ENCODE measurements at regions not wholly inside any gene's neighbourhood (a gene's known extent, or its start where the extent isn't known, plus 50 kb on each side); places are given as distances from the start of the nearest gene placed in this dataset.

DNA sequence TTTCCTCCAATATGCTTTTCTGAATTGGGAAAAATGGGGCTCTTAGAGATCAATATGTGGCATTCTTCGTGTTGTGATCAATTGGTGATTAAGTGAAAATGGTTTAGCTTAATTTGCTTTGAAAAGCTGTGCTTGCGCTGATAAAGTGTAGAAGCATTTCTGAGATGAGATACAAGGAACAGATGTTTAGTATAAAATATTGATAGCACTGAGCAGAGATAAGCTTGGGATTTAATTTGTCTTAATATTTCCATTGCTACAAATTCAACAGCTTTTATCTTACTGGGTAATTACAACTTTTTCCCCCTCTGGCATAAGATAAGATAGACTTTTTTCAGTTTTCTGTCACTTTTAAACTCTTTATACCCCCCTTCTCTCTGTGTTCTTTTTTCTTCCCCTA is 2204.9 kb upstream of the WWC1 start:
- H3K9ac ChIP-seq (ENCODE audit: low read length), result no peak overlapping the region
- H4K8ac ChIP-seq (ENCODE audit: low read depth, low read length), result no peak overlapping the region
- no peak overlapping the region for H2AK5ac ChIP-seq (ENCODE audit: low read length)
- H3K14ac ChIP-seq (ENCODE audit: low read length), result no peak overlapping the region
- no peak overlapping the region for H4K91ac ChIP-seq (ENCODE audit: low read depth, low read length)
- H3K36me3 ChIP-seq (ENCODE audit: control insufficient read depth in 1 of 2, insufficient read depth in 2 of 2, low read length in 2 of 2), result no peaks in the 10 kb centered on the region
- H3K27me3 ChIP-seq (ENCODE audit: insufficient read depth, low read length), result no peaks in the 10 kb centered on the region
- H3K79me2 ChIP-seq (ENCODE audit: control insufficient read depth, insufficient read depth, low read length, poor library complexity), result no peaks in the 10 kb centered on the region
- no peak overlapping the region for H2BK5ac ChIP-seq (ENCODE audit: low read depth, low read length, poor library complexity)
- H4K12ac ChIP-seq (ENCODE audit: low read depth, low read length), result no peak overlapping the region
- WGBS (ENCODE audit: extremely low coverage, insufficient coverage, insufficient read length), result no CpG with 5 or more reads among the region's 2 CpGs
- no peak overlapping the region for H3K4ac ChIP-seq (ENCODE audit: low read depth, low read length)
- no peaks in the 10 kb centered on the region for H3K9me3 ChIP-seq (ENCODE audit: insufficient read depth, low read depth, low read length)
- no peak overlapping the region for H2BK12ac ChIP-seq (ENCODE audit: low read length)
- H3K23ac ChIP-seq (ENCODE audit: low read length), result no peak overlapping the region
- no peak overlapping the region for H3K27ac ChIP-seq (ENCODE audit: low read depth, low read length)
- no peak overlapping the region for H3K4me2 ChIP-seq (ENCODE audit: low read length)
- no peaks in the 10 kb centered on the region for H3K79me1 ChIP-seq (ENCODE audit: low read length)
- H3K4me3 ChIP-seq (ENCODE audit: low read depth, low read length), result no peak overlapping the region
- no peaks in the 10 kb centered on the region for H3K4me1 ChIP-seq (ENCODE audit: control insufficient read depth in 1 of 2, insufficient read depth in 2 of 2, low read length in 2 of 2)
- H2AFZ ChIP-seq (ENCODE audit: insufficient read depth, low read length, poor library complexity), result no peak overlapping the region
- no peak overlapping the region for H2BK120ac ChIP-seq (ENCODE audit: insufficient read depth, low read length, poor library complexity)
- H3K18ac ChIP-seq (ENCODE audit: low read length), result no peak overlapping the region
- DNase-seq, result no peak

DNA sequence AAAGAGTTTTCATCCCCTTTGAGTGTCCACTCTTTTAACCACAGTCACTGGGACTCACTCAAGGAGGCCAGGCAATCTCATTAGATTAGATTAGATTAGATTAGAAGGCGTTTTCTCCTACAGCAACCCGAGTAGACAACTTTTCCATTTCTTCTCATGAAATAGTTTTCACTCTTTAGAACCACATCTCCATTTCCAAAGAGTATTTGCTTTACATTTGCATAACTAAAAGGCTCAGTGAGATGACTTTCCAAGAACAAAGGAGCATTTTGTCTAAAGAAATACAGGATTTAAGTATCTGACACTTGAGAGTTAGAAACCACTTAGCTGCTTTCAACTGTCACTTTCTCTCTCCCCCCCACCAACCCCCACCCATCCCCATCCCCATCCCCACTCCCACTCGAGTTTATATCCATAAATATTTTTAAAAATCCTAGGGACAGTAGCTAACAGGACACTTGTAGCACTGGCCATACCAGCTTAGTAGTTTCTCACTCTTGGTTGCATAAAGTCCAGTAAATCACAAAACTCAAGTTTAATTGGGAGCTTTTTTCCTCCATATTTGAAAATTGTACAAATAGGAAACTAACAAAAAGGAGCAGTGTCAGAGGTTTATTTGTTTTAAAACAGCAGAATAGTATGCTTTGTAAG is 2202.9 kb upstream of the WWC1 start:
- H3K14ac ChIP-seq (ENCODE audit: low read length), result no peak overlapping the region
- H3K27me3 ChIP-seq (ENCODE audit: insufficient read depth, low read length), result no peaks in the 10 kb centered on the region
- H4K12ac ChIP-seq (ENCODE audit: low read depth, low read length), result no peak overlapping the region
- H3K4ac ChIP-seq (ENCODE audit: low read depth, low read length), result no peak overlapping the region
- no peak overlapping the region for H3K9ac ChIP-seq (ENCODE audit: low read length)
- peak in 1 of 2 donors; percentile 6 for DNase-seq
- H3K23ac ChIP-seq (ENCODE audit: low read length), result no peak overlapping the region
- H2BK120ac ChIP-seq (ENCODE audit: insufficient read depth, low read length, poor library complexity), result no peak overlapping the region
- no peaks in the 10 kb centered on the region for H3K4me1 ChIP-seq (ENCODE audit: control insufficient read depth in 1 of 2, insufficient read depth in 2 of 2, low read length in 2 of 2)
- H4K8ac ChIP-seq (ENCODE audit: low read depth, low read length), result no peak overlapping the region
- H2AK5ac ChIP-seq (ENCODE audit: low read length), result no peak overlapping the region
- no peak overlapping the region for H3K4me2 ChIP-seq (ENCODE audit: low read length)
- no peaks in the 10 kb centered on the region for H3K36me3 ChIP-seq (ENCODE audit: control insufficient read depth in 1 of 2, insufficient read depth in 2 of 2, low read length in 2 of 2)
- no peak overlapping the region for H2BK5ac ChIP-seq (ENCODE audit: low read depth, low read length, poor library complexity)
- H4K91ac ChIP-seq (ENCODE audit: low read depth, low read length), result no peak overlapping the region
- H3K9me3 ChIP-seq (ENCODE audit: insufficient read depth, low read depth, low read length), result peaks cover 3% of the 10 kb centered on the region
- no peak overlapping the region for H2AFZ ChIP-seq (ENCODE audit: insufficient read depth, low read length, poor library complexity)
- H3K79me1 ChIP-seq (ENCODE audit: low read length), result no peaks in the 10 kb centered on the region
- no peak overlapping the region for H3K27ac ChIP-seq (ENCODE audit: low read depth, low read length)
- H3K79me2 ChIP-seq (ENCODE audit: control insufficient read depth, insufficient read depth, low read length, poor library complexity), result no peaks in the 10 kb centered on the region
- WGBS (ENCODE audit: extremely low coverage, insufficient coverage, insufficient read length), result no CpG with 5 or more reads among the region's 3 CpGs
- H2BK12ac ChIP-seq (ENCODE audit: low read length), result no peak overlapping the region
- H3K4me3 ChIP-seq (ENCODE audit: low read depth, low read length), result no peak overlapping the region
- no peak overlapping the region for H3K18ac ChIP-seq (ENCODE audit: low read length)

DNA sequence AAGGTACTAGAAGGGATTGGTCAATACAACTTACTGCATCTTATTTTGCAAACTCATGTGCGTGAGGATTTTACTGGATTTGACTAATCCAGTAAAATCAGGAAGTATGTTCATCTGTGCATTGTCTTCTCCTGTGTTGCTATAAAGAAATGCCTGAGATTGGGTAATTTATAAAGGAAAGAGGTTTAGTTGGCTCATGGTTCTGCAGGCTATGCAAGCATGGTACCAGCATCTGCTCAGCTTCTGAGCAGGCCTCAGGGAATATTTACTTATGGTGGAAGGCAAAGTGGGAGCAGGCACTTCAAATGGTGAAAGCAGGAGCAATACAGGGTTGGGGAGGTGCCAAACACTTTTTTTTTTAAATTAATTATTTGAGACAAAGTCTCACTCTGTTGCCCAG is 2199.5 kb upstream of the WWC1 start:
- H2BK5ac ChIP-seq (ENCODE audit: low read depth, low read length, poor library complexity), result no peak overlapping the region
- H2BK12ac ChIP-seq (ENCODE audit: low read length), result no peak overlapping the region
- no peak overlapping the region for H3K4ac ChIP-seq (ENCODE audit: low read depth, low read length)
- DNase-seq, result peak; percentile 53 to 64
- H3K18ac ChIP-seq (ENCODE audit: low read length), result no peak overlapping the region
- no peak overlapping the region for H3K14ac ChIP-seq (ENCODE audit: low read length)
- no peak overlapping the region for H3K27ac ChIP-seq (ENCODE audit: low read depth, low read length)
- H3K36me3 ChIP-seq (ENCODE audit: control insufficient read depth in 1 of 2, insufficient read depth in 2 of 2, low read length in 2 of 2), result no peaks in the 10 kb centered on the region
- no peak overlapping the region for H4K12ac ChIP-seq (ENCODE audit: low read depth, low read length)
- no CpG with 5 or more reads among the region's 1 CpG for WGBS (ENCODE audit: extremely low coverage, insufficient coverage, insufficient read length)
- H3K23ac ChIP-seq (ENCODE audit: low read length), result no peak overlapping the region
- H3K9ac ChIP-seq (ENCODE audit: low read length), result no peak overlapping the region
- H3K79me1 ChIP-seq (ENCODE audit: low read length), result no peaks in the 10 kb centered on the region
- H2BK120ac ChIP-seq (ENCODE audit: insufficient read depth, low read length, poor library complexity), result no peak overlapping the region
- H4K8ac ChIP-seq (ENCODE audit: low read depth, low read length), result no peak overlapping the region
- no peaks in the 10 kb centered on the region for H3K79me2 ChIP-seq (ENCODE audit: control insufficient read depth, insufficient read depth, low read length, poor library complexity)
- H3K4me2 ChIP-seq (ENCODE audit: low read length), result no peak overlapping the region
- H3K27me3 ChIP-seq (ENCODE audit: insufficient read depth, low read length), result no peaks in the 10 kb centered on the region
- no peak overlapping the region for H4K91ac ChIP-seq (ENCODE audit: low read depth, low read length)
- no peak overlapping the region for H2AK5ac ChIP-seq (ENCODE audit: low read length)
- no peak overlapping the region for H3K4me3 ChIP-seq (ENCODE audit: low read depth, low read length)
- H3K9me3 ChIP-seq (ENCODE audit: insufficient read depth, low read depth, low read length), result peaks cover 3% of the 10 kb centered on the region
- no peaks in the 10 kb centered on the region for H3K4me1 ChIP-seq (ENCODE audit: control insufficient read depth in 1 of 2, insufficient read depth in 2 of 2, low read length in 2 of 2)
- no peak overlapping the region for H2AFZ ChIP-seq (ENCODE audit: insufficient read depth, low read length, poor library complexity)

DNA sequence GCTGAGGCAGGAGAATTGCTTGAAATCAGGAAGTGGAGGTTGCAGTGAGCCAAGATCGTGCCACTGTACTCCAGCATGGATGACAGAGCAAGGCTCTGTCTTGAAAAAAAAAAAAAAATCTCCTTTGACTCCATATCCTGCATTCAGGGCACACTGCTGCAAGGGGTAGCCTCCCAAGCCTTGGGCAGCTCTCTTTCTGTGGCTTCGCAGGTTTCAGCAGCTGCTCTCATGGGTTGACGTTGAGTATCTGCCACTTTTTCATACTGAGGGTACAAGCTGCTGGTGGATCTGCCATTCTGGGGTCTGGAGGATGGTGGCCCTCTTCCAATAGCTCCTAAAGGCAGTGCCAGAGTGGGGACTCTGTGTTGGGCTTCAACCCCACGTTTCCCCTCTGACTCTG is 2198.1 kb upstream of the WWC1 start:
- H3K79me2 ChIP-seq (ENCODE audit: control insufficient read depth, insufficient read depth, low read length, poor library complexity), result no peaks in the 10 kb centered on the region
- H3K4me2 ChIP-seq (ENCODE audit: low read length), result no peak overlapping the region
- H4K12ac ChIP-seq (ENCODE audit: low read depth, low read length), result no peak overlapping the region
- H2BK12ac ChIP-seq (ENCODE audit: low read length), result no peak overlapping the region
- no peak overlapping the region for H3K23ac ChIP-seq (ENCODE audit: low read length)
- no peak overlapping the region for H2AFZ ChIP-seq (ENCODE audit: insufficient read depth, low read length, poor library complexity)
- H3K18ac ChIP-seq (ENCODE audit: low read length), result no peak overlapping the region
- no peak overlapping the region for H2AK5ac ChIP-seq (ENCODE audit: low read length)
- no peak overlapping the region for H3K9ac ChIP-seq (ENCODE audit: low read length)
- no peak overlapping the region for H3K14ac ChIP-seq (ENCODE audit: low read length)
- no peak overlapping the region for H3K4ac ChIP-seq (ENCODE audit: low read depth, low read length)
- no CpG with 5 or more reads among the region's 4 CpGs for WGBS (ENCODE audit: extremely low coverage, insufficient coverage, insufficient read length)
- H3K36me3 ChIP-seq (ENCODE audit: control insufficient read depth in 1 of 2, insufficient read depth in 2 of 2, low read length in 2 of 2), result no peaks in the 10 kb centered on the region
- H4K91ac ChIP-seq (ENCODE audit: low read depth, low read length), result no peak overlapping the region
- peaks cover 0 to 1% of the 10 kb centered on the region in 2 experiments for H3K4me1 ChIP-seq (ENCODE audit: control insufficient read depth in 1 of 2, insufficient read depth in 2 of 2, low read length in 2 of 2)
- DNase-seq, result no peak
- no peak overlapping the region for H4K8ac ChIP-seq (ENCODE audit: low read depth, low read length)
- H2BK5ac ChIP-seq (ENCODE audit: low read depth, low read length, poor library complexity), result no peak overlapping the region
- H3K27ac ChIP-seq (ENCODE audit: low read depth, low read length), result no peak overlapping the region
- no peaks in the 10 kb centered on the region for H3K27me3 ChIP-seq (ENCODE audit: insufficient read depth, low read length)
- H2BK120ac ChIP-seq (ENCODE audit: insufficient read depth, low read length, poor library complexity), result no peak overlapping the region
- no peaks in the 10 kb centered on the region for H3K79me1 ChIP-seq (ENCODE audit: low read length)
- peaks cover 3% of the 10 kb centered on the region for H3K9me3 ChIP-seq (ENCODE audit: insufficient read depth, low read depth, low read length)
- no peak overlapping the region for H3K4me3 ChIP-seq (ENCODE audit: low read depth, low read length)

All from trophoblast cell (in vitro differentiated cells and primary cell).